Esophagus squamous epithelium (tissue), 4 donors: ENCODE measurements at regions not wholly inside any gene's neighbourhood (a gene's known extent, or its start where the extent isn't known, plus 50 kb on each side); places are given as distances from the start of the nearest gene placed in this dataset.

ENCODE experiments used
- POLR2A ChIP-seq, 4 donors: fragments of 450-650 bp; IDR thresholded peaks; one replicate each; pipeline ENCODE4 v1.6.1; 2017; ENCODE audit warnings: antibody characterized with exemption in 4 of 4, mild to moderate bottlenecking in 4 of 4, moderate library complexity in 3 of 4
- TF ChIP-seq, protein P1 (sequence below), 6 experiments: fragments of 450-650 bp in 4 of 6; fragments of 200-600 bp in 2 of 6; sonication (generic) in 2 of 6; IDR thresholded peaks; one replicate each; pipeline ENCODE4 v1.5.1; 2016 to 2019; ENCODE audit warnings: antibody characterized with exemption in 6 of 6, mild to moderate bottlenecking in 4 of 6, moderate library complexity in 4 of 6

DNA sequence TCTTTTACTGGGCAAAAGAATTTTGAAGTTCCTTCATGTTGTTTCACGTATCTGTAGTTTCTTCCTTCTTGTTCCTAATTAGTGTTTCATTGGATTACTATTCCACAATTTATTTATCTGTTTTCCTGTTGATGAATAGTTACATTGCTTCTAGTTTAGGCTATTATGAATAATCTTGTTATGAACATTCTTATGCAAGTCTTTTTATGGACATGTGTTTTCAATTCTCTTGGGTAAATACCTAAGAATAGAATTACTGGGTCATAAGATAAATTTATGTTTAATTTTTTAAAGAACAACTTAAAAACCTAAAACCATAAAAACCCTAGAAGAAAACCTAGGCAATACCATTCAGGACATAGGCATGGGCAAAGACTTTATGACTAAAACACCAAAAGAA is 70.9 kb upstream of the RXFP1 start:
- TF ChIP-seq, protein P1, sequence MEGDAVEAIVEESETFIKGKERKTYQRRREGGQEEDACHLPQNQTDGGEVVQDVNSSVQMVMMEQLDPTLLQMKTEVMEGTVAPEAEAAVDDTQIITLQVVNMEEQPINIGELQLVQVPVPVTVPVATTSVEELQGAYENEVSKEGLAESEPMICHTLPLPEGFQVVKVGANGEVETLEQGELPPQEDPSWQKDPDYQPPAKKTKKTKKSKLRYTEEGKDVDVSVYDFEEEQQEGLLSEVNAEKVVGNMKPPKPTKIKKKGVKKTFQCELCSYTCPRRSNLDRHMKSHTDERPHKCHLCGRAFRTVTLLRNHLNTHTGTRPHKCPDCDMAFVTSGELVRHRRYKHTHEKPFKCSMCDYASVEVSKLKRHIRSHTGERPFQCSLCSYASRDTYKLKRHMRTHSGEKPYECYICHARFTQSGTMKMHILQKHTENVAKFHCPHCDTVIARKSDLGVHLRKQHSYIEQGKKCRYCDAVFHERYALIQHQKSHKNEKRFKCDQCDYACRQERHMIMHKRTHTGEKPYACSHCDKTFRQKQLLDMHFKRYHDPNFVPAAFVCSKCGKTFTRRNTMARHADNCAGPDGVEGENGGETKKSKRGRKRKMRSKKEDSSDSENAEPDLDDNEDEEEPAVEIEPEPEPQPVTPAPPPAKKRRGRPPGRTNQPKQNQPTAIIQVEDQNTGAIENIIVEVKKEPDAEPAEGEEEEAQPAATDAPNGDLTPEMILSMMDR (IDR thresholded peaks at IDR 0.05) = no peak
- TF ChIP-seq POLR2A (IDR thresholded peaks at IDR 0.05) = no peak
